CMK (cell line): ENCODE measurements at regions not wholly inside any gene's neighbourhood (a gene's known extent, or its start where the extent isn't known, plus 50 kb on each side); places are given as distances from the start of the nearest gene placed in this dataset.

Source experiments
- DNase-seq: peaks from one replicate; pipeline ENCODE4 v3.0.0-alpha.2; 2010; ENCODE audit warnings: low read depth

- no peak for DNase-seq
Measured at GRCh38 chr11:28615542-28615941, 507.4 kb downstream of the METTL15 start.

- no peak for DNase-seq
Measured at GRCh38 chr11:28606930-28607329, 498.7 kb downstream of the METTL15 start.

GRCh38 chr11:28599656-28600055 lies 491.5 kb downstream of the METTL15 start:
- no peak for DNase-seq

GRCh38 chr11:28598531-28598930 lies 490.3 kb downstream of the METTL15 start:
- DNase-seq, result no peak

GRCh38 chr11:28596816-28597215 lies 488.6 kb downstream of the METTL15 start:
- DNase-seq, result no peak

- DNase-seq, result no peak
Measured at GRCh38 chr11:28592141-28592540, 484.0 kb downstream of the METTL15 start.

- no peak for DNase-seq
Measured at GRCh38 chr11:28584992-28585391, 476.8 kb downstream of the METTL15 start.

- no peak for DNase-seq
Measured at GRCh38 chr11:28582506-28582905, 474.3 kb downstream of the METTL15 start.

- no peak for DNase-seq
Measured at GRCh38 chr11:28581286-28582242, 473.4 kb downstream of the METTL15 start.

GRCh38 chr11:28571371-28571770 lies 463.2 kb downstream of the METTL15 start:
- DNase-seq, result no peak

- no peak for DNase-seq
Measured at GRCh38 chr11:28569106-28569505, 460.9 kb downstream of the METTL15 start.

- peak; percentile 1 for DNase-seq
Measured at GRCh38 chr11:28566339-28567089, 458.3 kb downstream of the METTL15 start.

- no peak for DNase-seq
Measured at GRCh38 chr11:28559492-28559891, 451.3 kb downstream of the METTL15 start.

- DNase-seq, result no peak
Measured at GRCh38 chr11:28547321-28547741, 439.1 kb downstream of the METTL15 start.

GRCh38 chr11:28545536-28545935 lies 437.3 kb downstream of the METTL15 start:
- DNase-seq, result no peak

GRCh38 chr11:28542561-28542960 lies 434.4 kb downstream of the METTL15 start:
- DNase-seq, result no peak

GRCh38 chr11:28539239-28540030 lies 431.2 kb downstream of the METTL15 start:
- DNase-seq, result no peak

GRCh38 chr11:28537822-28538221 lies 429.6 kb downstream of the METTL15 start:
- no peak for DNase-seq

GRCh38 chr11:28536504-28537267 lies 428.5 kb downstream of the METTL15 start:
- DNase-seq, result no peak

- no peak for DNase-seq
Measured at GRCh38 chr11:28535677-28536076, 427.5 kb downstream of the METTL15 start.
